ENCODE measurements at regions not wholly inside any gene's neighbourhood (a gene's known extent, or its start where the extent isn't known, plus 50 kb on each side); places are given as distances from the start of the nearest gene placed in this dataset.

GRCh38 chr4:107317611-107318010, 281.5 kb upstream of the DKK2 start:
- no peak for DNase-seq (ENCODE audit: low read depth)
- in situ Hi-C loops (cut with HindIII; ENCODE audit: low sequenced_read_pairs), result no loop called here
- H3K4me3 ChIP-seq (ENCODE audit: low read depth, low read length), result no peak overlapping the region
- TF ChIP-seq, protein P1, sequence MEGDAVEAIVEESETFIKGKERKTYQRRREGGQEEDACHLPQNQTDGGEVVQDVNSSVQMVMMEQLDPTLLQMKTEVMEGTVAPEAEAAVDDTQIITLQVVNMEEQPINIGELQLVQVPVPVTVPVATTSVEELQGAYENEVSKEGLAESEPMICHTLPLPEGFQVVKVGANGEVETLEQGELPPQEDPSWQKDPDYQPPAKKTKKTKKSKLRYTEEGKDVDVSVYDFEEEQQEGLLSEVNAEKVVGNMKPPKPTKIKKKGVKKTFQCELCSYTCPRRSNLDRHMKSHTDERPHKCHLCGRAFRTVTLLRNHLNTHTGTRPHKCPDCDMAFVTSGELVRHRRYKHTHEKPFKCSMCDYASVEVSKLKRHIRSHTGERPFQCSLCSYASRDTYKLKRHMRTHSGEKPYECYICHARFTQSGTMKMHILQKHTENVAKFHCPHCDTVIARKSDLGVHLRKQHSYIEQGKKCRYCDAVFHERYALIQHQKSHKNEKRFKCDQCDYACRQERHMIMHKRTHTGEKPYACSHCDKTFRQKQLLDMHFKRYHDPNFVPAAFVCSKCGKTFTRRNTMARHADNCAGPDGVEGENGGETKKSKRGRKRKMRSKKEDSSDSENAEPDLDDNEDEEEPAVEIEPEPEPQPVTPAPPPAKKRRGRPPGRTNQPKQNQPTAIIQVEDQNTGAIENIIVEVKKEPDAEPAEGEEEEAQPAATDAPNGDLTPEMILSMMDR (IDR thresholded peaks at IDR 0.05; ENCODE audit: low read depth, low read length, missing control alignments), result no peak

DNA sequence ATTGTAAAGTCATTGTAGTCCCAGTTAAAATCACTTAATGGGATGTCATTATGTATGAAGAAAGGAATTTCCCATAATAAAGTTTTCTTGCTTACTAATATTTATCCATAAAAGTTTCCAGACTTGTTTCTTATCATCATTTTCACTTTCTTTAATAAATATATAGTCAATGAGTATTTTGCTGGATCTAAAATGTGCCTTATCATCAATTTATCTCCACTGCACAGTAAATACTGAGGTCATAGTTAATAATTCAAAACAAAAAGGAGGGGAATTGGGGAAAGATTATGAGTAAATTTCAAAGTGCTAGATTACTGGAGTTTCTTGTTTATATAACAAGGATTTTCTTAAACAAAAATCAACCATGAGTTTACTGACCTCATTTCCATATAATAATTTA, 279.5 kb upstream of the DKK2 start:
- TF ChIP-seq, protein P1 (IDR thresholded peaks at IDR 0.05; ENCODE audit: low read depth, low read length, missing control alignments), result no peak
- no peak for DNase-seq (ENCODE audit: low read depth)
- in situ Hi-C loops (cut with HindIII; ENCODE audit: low sequenced_read_pairs), result no loop called here
- no peak overlapping the region for H3K4me3 ChIP-seq (ENCODE audit: low read depth, low read length)

GRCh38 chr4:107314156-107314555, 278.0 kb upstream of the DKK2 start:
- no peak overlapping the region for H3K4me3 ChIP-seq (ENCODE audit: low read depth, low read length)
- TF ChIP-seq, protein P1 (IDR thresholded peaks at IDR 0.05; ENCODE audit: low read depth, low read length, missing control alignments), result no peak
- DNase-seq (ENCODE audit: low read depth), result no peak
- in situ Hi-C loops (cut with HindIII; ENCODE audit: low sequenced_read_pairs), result no loop called here

- in situ Hi-C loops (cut with HindIII; ENCODE audit: low sequenced_read_pairs), result no loop called here
- no peak for DNase-seq (ENCODE audit: low read depth)
- H3K4me3 ChIP-seq (ENCODE audit: low read depth, low read length), result no peak overlapping the region
- TF ChIP-seq, protein P1 (IDR thresholded peaks at IDR 0.05; ENCODE audit: low read depth, low read length, missing control alignments), result no peak
Measured at GRCh38 chr4:107312366-107312765, 276.3 kb upstream of the DKK2 start.

DNA sequence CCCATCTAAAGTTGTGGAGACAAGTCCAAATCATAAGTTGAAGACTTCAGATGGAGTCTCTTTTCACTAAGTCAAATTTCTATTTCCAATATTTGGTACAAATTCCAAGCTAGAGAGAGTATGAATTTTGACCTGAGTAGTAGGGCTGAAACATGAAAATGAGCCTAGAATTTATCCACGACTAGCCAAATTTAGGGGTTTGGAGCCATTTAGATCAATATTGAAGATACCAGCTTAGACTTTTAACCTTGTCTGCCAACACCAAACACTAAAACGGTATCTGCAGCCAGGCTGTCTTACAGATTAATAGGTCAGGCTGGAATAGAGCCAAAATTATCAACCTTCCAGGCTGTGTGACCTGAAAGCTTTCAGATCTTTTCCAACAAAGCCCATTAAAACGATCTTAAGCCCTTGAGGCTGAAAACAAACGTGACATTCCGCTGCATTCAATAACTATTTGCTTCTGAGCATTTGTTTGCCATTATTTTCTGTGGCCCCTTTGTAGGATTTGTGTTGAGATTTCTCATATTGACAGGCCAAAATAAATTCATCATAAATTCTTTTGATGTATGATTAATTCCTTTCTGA, 268.7 kb upstream of the DKK2 start:
- in situ Hi-C loops (cut with HindIII; ENCODE audit: low sequenced_read_pairs), result no loop called here

GRCh38 chr4:107299646-107300045, 263.5 kb upstream of the DKK2 start:
- no peak overlapping the region for H3K4me3 ChIP-seq (ENCODE audit: low read depth, low read length)
- TF ChIP-seq, protein P1 (IDR thresholded peaks at IDR 0.05; ENCODE audit: low read depth, low read length, missing control alignments), result no peak
- no peak for DNase-seq (ENCODE audit: low read depth)
- in situ Hi-C loops (cut with HindIII; ENCODE audit: low sequenced_read_pairs), result no loop called here

More for the DNA sequence above, 268.7 kb upstream of the DKK2 start:
- no peak overlapping the region for H3K4me3 ChIP-seq (ENCODE audit: low read depth, low read length)
- DNase-seq (ENCODE audit: low read depth), result no peak
- TF ChIP-seq, protein P1 (IDR thresholded peaks at IDR 0.05; ENCODE audit: low read depth, low read length, missing control alignments), result no peak
